ENCODE measurements at regions not wholly inside any gene's neighbourhood (a gene's known extent, or its start where the extent isn't known, plus 50 kb on each side); places are given as distances from the start of the nearest gene placed in this dataset.
"Not testable (repeated sequence)": the region's sequence is repeated elsewhere in the genome, so short reads cannot be mapped to it uniquely, and the experiment has no call there.

GRCh38 chrX:47749185-47749967 is 87.3 kb upstream of the ZNF81 start:
- no peak overlapping the region for H3K4me3 ChIP-seq (ENCODE audit: low read depth, low read length)
- TF ChIP-seq POLR2A (IDR thresholded peaks at IDR 0.05; ENCODE audit: extremely low read depth, insufficient read length) (no peak), MYC (IDR thresholded peaks at IDR 0.05; ENCODE audit: low read depth, low read length) (no peak), MAX (IDR thresholded peaks at IDR 0.05; ENCODE audit: low read depth, low read length) (no peak), CTCF (IDR thresholded peaks at IDR 0.05; ENCODE audit: low read depth, low read length) (no peak)
- no peak for DNase-seq (ENCODE audit: low read depth)

DNA sequence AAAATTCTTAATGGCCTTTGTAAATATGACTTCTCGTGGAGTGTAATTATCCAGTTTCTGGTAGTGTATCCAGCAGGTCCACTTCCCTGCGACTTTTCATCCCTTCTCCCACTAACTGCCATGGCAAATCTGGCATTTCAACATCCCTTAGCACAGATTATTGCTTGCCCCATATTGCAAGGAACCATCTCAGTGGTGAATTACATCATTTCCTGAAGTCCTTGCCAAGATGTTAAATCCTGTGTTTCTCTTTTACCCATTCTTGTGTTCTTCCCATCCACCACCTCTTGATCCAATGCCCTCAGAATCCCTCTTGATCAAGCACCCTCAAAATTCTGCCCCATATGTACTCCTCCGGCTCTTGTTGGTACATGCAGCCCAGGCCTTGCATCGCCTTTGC is 88.1 kb upstream of the ZNF81 start:
- DNase-seq (ENCODE audit: low read depth) = no peak
- no peak overlapping the region for H3K4me3 ChIP-seq (ENCODE audit: low read depth, low read length)
- TF ChIP-seq CTCF (IDR thresholded peaks at IDR 0.05; ENCODE audit: low read depth, low read length) = no peak
- no peak for TF ChIP-seq MAX (IDR thresholded peaks at IDR 0.05; ENCODE audit: low read depth, low read length)
- no peak for TF ChIP-seq MYC (IDR thresholded peaks at IDR 0.05; ENCODE audit: low read depth, low read length)
- TF ChIP-seq POLR2A (IDR thresholded peaks at IDR 0.05; ENCODE audit: extremely low read depth, insufficient read length) = no peak

- H3K4me3 ChIP-seq (ENCODE audit: low read depth, low read length) = no peak overlapping the region
- DNase-seq (ENCODE audit: low read depth) = no peak
- TF ChIP-seq CTCF (IDR thresholded peaks at IDR 0.05; ENCODE audit: low read depth, low read length) = no peak
- TF ChIP-seq MYC (IDR thresholded peaks at IDR 0.05; ENCODE audit: low read depth, low read length) = no peak
- TF ChIP-seq MAX (IDR thresholded peaks at IDR 0.05; ENCODE audit: low read depth, low read length) = no peak
- no peak for TF ChIP-seq POLR2A (IDR thresholded peaks at IDR 0.05; ENCODE audit: extremely low read depth, insufficient read length)
These were observed 87.5 kb upstream of the UXT start for GRCh38 chrX:47746446-47746845.

DNA sequence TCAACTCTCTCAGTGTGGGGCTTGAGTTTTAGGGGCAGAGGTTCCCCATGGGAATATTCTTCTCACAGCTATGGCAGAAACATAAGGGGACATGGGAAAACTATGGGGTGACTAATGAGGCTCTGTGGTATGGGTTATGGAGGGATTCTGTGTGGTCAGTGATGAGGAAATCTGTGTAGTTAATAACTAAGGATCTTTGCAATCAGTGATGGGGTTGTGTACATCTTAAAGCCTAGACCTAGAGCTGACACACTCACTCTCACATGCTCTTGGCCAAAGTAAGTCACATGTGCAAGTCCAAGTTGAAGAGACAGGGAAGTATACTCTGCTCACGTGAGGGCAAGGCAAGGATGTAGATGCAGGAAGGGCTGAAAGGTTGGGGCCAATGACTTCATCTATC is 86.4 kb upstream of the UXT start:
- H3K4me3 ChIP-seq (ENCODE audit: low read depth, low read length) = no peak overlapping the region
- TF ChIP-seq MYC (IDR thresholded peaks at IDR 0.05; ENCODE audit: low read depth, low read length) (no peak), POLR2A (IDR thresholded peaks at IDR 0.05; ENCODE audit: extremely low read depth, insufficient read length) (no peak)
- no peak for DNase-seq (ENCODE audit: low read depth)

DNA sequence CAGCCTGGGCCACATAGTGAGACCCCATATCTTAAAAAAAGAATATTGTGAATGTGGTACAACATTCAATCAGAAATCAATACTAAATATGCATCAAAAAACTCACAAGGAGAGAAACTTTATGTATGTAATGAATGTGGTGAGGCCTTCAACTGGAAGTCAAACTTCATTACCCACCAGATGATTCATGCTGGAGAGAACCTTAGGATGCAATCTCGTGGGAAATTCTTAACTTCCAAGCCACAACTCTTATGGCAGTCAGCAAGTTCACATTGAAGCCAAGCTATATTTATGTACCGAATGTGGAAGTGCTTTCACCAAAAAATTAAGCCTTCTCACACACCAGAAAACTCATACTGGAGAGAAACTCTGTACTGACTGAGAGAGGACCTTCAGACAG is 84.5 kb upstream of the UXT start:
- peak; percentile 5 for DNase-seq (ENCODE audit: low read depth)
- no peak for TF ChIP-seq CTCF (IDR thresholded peaks at IDR 0.05; ENCODE audit: low read depth, low read length)
- TF ChIP-seq MAX (IDR thresholded peaks at IDR 0.05; ENCODE audit: low read depth, low read length) = no peak
- TF ChIP-seq POLR2A (IDR thresholded peaks at IDR 0.05; ENCODE audit: extremely low read depth, insufficient read length) = no peak
- no peak for TF ChIP-seq MYC (IDR thresholded peaks at IDR 0.05; ENCODE audit: low read depth, low read length)

DNA sequence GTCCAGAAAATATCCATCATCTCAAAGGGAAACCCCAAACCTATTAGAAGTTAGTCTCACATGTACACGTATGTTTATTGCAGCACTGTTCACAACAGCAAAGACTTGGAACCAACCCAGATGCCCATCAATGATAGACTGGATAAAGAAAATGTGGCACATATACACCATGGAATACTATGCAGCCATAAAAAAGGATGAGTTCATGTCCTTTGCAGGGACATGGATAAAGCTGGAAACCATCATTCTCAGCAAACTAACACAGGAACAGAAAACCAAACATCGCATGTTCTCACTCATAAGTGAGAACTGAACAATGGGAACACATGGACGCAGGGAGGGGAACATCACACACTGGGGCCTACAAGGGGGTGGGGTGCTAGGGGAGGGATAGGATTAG is 79.9 kb upstream of the UXT start:
- H3K4me3 ChIP-seq (ENCODE audit: low read depth, low read length); DNase-seq (ENCODE audit: low read depth): not testable (repeated sequence)

More for the DNA sequence above, 84.5 kb upstream of the UXT start:
- no peak overlapping the region for H3K4me3 ChIP-seq (ENCODE audit: low read depth, low read length)

DNA sequence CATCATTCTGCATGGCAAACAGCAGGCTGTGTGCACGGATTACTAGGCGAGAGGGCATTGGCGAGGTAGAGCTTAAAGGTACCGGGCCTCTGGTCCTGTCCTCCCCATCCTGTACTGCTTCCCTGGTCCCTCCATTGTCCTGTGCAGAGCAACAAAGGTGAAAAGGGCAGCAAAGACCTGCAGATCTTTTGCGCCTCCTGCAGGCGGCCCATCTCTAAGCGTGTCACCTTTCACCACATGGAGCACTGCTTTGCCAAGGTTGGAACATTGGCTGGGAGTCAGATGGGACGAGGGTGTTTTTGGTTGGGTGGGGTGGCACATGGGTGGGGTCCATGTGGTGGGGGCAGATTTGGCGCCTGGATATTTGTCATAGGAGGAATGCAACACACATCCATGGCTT is 64.7 kb upstream of the UXT start:
- TF ChIP-seq CTCF (IDR thresholded peaks at IDR 0.05; ENCODE audit: low read depth, low read length) (peak; percentile 18), MAX (IDR thresholded peaks at IDR 0.05; ENCODE audit: low read depth, low read length) (no peak)
- peak; percentile 13 for DNase-seq (ENCODE audit: low read depth)
- H3K4me3 ChIP-seq (ENCODE audit: low read depth, low read length) = no peak overlapping the region

Measured in NB4 (cell line).